Esophagus muscularis mucosa (tissue), 4 donors: ENCODE measurements at regions not wholly inside any gene's neighbourhood (a gene's known extent, or its start where the extent isn't known, plus 50 kb on each side); places are given as distances from the start of the nearest gene placed in this dataset.

ENCODE experiments used
- DNase-seq: peaks from one replicate; pipeline ENCODE4 v3.0.0-alpha.2; 2017; ENCODE audit errors: extremely low spot score
- H3K27ac ChIP-seq, 4 donors: fragments of 200-600 bp; sonication (generic); replicated peaks in 1 of 4; 1 replicate in 3 of 4; 2 replicates in 1 of 4; pipeline ENCODE4 v1.5.1; 2016 to 2019; ENCODE audit warnings: mild to moderate bottlenecking in 1 of 4
- H3K27me3 ChIP-seq, 4 donors: fragments of 200-600 bp; sonication (generic); one replicate each; pipeline versions ENCODE4 v1.5.1 to v1.6.0; 2016 to 2019
- H3K36me3 ChIP-seq, 4 donors: fragments of 200-600 bp; sonication (generic); one replicate each; pipeline ENCODE4 v1.5.1; 2016 to 2019
- H3K4me1 ChIP-seq, 4 donors: fragments of 200-600 bp; sonication (generic); one replicate each; pipeline ENCODE4 v1.5.1; 2016 to 2019
- H3K4me3 ChIP-seq, 4 donors: fragments of 200-600 bp; sonication (generic); 1 replicate in 2 of 4; 2 replicates in 2 of 4; pipeline ENCODE4 v1.5.1; 2016 to 2019; ENCODE audit warnings: mild to moderate bottlenecking in 4 of 4, moderate library complexity in 1 of 4
- H3K9me3 ChIP-seq, 4 donors: fragments of 200-600 bp; sonication (generic); 1 replicate in 3 of 4; 2 replicates in 1 of 4; pipeline ENCODE4 v1.5.1; 2016 to 2019
- EP300 ChIP-seq: sonication (generic); formaldehyde crosslinking; IDR thresholded peaks from one replicate; pipeline ENCODE4 v1.6.1; 2017; ENCODE audit warnings: antibody characterized with exemption
- POLR2A ChIP-seq: fragments of 450-650 bp; IDR thresholded peaks from one replicate; pipeline ENCODE4 v1.6.1; 2017; ENCODE audit warnings: antibody characterized with exemption, moderate library complexity, mild to moderate bottlenecking, low read depth
- POLR2AphosphoS5 ChIP-seq, 2 donors: sonication (generic); formaldehyde crosslinking; IDR thresholded peaks; one replicate each; pipeline ENCODE4 v1.6.1; 2017; ENCODE audit warnings: antibody characterized with exemption in 2 of 2
- WGBS: methylation state at CpG from one replicate; pipeline ENCODE4 v1.1.5; 2018; 5-methylcytosine and 5-hydroxymethylcytosine counted together
- intact Hi-C: fragments of 100-400 bp; cut with DNase I; formaldehyde crosslinking; loops from one replicate; pipeline ENCODE4 v1.15.1; 2023
- TF ChIP-seq, protein P1 (sequence below), 3 experiments: fragments of 200-600 bp in 2 of 3; fragments of 450-650 bp in 1 of 3; sonication (generic) in 2 of 3; IDR thresholded peaks; one replicate each; pipeline ENCODE4 v1.5.1; 2017 to 2019; ENCODE audit warnings: antibody characterized with exemption in 3 of 3, mild to moderate bottlenecking in 2 of 3, moderate library complexity in 1 of 3

DNA sequence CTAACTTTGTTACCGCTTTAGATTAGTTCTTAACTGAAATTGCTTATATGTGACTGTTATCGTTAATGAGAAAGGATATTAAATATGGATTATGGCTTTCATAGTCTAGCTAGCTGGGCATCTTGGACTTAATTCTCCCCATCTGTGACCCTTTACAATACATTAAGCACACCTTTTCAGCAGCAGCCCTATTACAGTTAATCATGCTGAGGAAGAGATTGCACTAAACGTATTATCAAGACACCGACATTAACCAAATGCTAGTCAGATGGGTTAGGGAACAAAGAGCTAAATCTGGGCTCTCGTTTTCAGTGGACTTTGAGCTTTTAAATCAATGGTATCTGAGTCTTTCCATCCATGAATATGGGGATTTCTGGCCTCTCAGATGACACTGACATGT lies 447.5 kb upstream of the DCN start:
- H3K36me3 ChIP-seq = no peaks in the 10 kb centered on the region
- no peaks in the 10 kb centered on the region for H3K27me3 ChIP-seq
- no peaks in the 10 kb centered on the region for H3K4me1 ChIP-seq
- peaks cover 0 to 3% (median 0%) of the 10 kb centered on the region in 4 donors for H3K9me3 ChIP-seq
- WGBS = 93% methylated on average over 5 of the region's 5 CpGs
- H3K27ac ChIP-seq = no peak overlapping the region
- H3K4me3 ChIP-seq = no peak overlapping the region
- TF ChIP-seq, protein P1, sequence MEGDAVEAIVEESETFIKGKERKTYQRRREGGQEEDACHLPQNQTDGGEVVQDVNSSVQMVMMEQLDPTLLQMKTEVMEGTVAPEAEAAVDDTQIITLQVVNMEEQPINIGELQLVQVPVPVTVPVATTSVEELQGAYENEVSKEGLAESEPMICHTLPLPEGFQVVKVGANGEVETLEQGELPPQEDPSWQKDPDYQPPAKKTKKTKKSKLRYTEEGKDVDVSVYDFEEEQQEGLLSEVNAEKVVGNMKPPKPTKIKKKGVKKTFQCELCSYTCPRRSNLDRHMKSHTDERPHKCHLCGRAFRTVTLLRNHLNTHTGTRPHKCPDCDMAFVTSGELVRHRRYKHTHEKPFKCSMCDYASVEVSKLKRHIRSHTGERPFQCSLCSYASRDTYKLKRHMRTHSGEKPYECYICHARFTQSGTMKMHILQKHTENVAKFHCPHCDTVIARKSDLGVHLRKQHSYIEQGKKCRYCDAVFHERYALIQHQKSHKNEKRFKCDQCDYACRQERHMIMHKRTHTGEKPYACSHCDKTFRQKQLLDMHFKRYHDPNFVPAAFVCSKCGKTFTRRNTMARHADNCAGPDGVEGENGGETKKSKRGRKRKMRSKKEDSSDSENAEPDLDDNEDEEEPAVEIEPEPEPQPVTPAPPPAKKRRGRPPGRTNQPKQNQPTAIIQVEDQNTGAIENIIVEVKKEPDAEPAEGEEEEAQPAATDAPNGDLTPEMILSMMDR (IDR thresholded peaks at IDR 0.05) = no peak
- TF ChIP-seq POLR2A (no peak), EP300 (no peak), POLR2AphosphoS5 (IDR thresholded peaks at IDR 0.05) (no peak)
- no peak for DNase-seq
- intact Hi-C loops = no loop called here

DNA sequence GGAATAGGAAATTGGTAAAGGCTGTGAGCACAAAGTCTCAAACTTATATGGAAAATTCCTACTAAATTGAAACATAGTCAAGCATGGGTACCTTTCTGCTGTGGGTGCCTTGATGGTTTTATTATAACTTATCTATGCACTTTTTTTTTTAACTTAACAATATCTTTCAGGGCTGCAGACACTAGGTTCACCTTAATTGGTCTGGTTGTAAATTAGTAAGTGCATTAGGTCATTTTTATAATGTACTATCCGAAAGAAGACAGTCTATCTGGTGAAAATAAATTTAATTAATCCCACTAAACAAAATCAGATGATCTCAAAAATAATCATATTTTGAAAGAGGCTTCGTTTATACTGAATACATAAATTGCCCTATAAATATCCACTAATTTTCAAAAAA lies 446.8 kb upstream of the DCN start:
- no peak for TF ChIP-seq EP300
- no peak for TF ChIP-seq POLR2A
- TF ChIP-seq, protein P1 (IDR thresholded peaks at IDR 0.05) = no peak
- TF ChIP-seq POLR2AphosphoS5 (IDR thresholded peaks at IDR 0.05) = no peak
- 91% methylated on average over 2 of the region's 2 CpGs for WGBS
- no peaks in the 10 kb centered on the region for H3K27me3 ChIP-seq

DNA sequence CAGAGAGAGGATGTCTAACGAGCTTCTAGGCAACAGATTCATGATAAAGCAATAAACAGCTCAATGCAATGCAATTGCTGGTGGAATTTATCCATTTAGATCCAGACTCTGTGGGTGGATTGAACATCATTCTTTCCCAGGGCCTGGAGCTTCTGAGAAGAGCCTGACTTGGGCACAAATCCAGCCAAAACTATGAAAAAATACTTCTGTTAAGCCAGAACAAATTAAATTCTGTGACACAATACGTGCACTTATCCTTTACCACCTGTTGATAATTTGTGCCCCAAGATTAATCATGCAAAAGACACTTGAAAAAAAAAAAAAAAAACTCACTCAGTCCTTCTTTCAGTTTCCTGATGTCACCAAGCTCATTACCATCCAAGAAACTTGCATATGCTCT lies 446.0 kb upstream of the DCN start:
- DNase-seq = no peak
- WGBS = 48% methylated on average over 2 of the region's 2 CpGs
- no peaks in the 10 kb centered on the region for H3K4me1 ChIP-seq
- H3K4me3 ChIP-seq = no peak overlapping the region
- TF ChIP-seq, protein P1 (IDR thresholded peaks at IDR 0.05) = no peak
- TF ChIP-seq EP300 (no peak), POLR2AphosphoS5 (IDR thresholded peaks at IDR 0.05) (no peak), POLR2A (no peak)
- intact Hi-C loops = no loop called here
- H3K27ac ChIP-seq = no peak overlapping the region
- H3K9me3 ChIP-seq = peaks cover 0 to 3% (median 0%) of the 10 kb centered on the region in 4 donors
- no peaks in the 10 kb centered on the region for H3K36me3 ChIP-seq
- no peaks in the 10 kb centered on the region for H3K27me3 ChIP-seq

More for the DNA sequence above, 446.8 kb upstream of the DCN start:
- intact Hi-C loops = no loop called here
- Histone ChIP-seq H3K4me3 (no peak overlapping the region), H3K36me3 (no peaks in the 10 kb centered on the region), H3K4me1 (no peaks in the 10 kb centered on the region), H3K9me3 (peaks cover 0 to 3% (median 0%) of the 10 kb centered on the region in 4 donors), H3K27ac (no peak overlapping the region)
- no peak for DNase-seq

DNA sequence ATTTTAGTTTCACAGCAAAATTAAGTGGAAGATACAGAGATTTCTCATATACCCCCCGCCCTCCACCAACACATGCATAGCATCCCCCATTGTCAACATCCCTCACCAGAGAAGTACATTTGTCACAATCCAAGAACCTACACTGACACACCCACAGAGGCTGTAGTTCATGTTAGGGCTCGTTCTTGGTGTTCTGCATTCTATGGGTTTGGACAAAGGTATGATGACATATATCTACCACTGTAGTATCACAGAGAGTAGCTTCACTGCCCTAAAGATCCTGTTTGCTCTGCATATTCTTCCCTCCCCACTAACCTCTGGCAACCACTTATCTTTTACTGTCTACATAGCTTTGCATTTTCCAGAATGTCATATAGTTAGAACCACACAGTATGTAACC lies 444.6 kb upstream of the DCN start:
- peaks cover 0 to 3% (median 0%) of the 10 kb centered on the region in 4 donors for H3K9me3 ChIP-seq
- no peak overlapping the region for H3K4me3 ChIP-seq
- no peak for TF ChIP-seq POLR2AphosphoS5 (IDR thresholded peaks at IDR 0.05)
- TF ChIP-seq, protein P1 (IDR thresholded peaks at IDR 0.05) = no peak
- TF ChIP-seq EP300 = no peak
- TF ChIP-seq POLR2A = no peak
- 98% methylated on average over 2 of the region's 2 CpGs for WGBS
- H3K27ac ChIP-seq = no peak overlapping the region
- no peaks in the 10 kb centered on the region for H3K36me3 ChIP-seq
- H3K4me1 ChIP-seq = no peaks in the 10 kb centered on the region
- DNase-seq = no peak
- H3K27me3 ChIP-seq = no peaks in the 10 kb centered on the region
- intact Hi-C loops = no loop called here

DNA sequence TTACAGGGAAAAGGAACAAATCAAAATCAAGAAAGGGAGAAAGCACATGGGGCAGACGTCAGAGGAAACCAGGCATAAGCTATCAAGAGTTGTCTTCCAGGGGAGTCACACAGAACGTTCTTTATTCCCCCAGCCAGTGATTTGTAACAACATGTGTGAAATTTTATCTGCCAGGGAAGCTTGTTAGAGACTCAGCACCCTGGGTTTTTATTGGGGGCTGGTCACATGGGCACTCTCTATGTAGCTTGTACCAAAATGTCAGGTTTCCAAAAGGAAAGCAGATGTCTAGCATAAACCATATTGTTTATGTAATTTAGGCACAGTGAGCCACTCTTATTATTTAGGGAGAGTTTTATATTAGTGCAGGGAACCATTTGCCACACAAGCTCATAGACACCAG lies 440.4 kb upstream of the DCN start:
- WGBS = 56% methylated on average over 2 of the region's 2 CpGs
- no peaks in the 10 kb centered on the region for H3K4me1 ChIP-seq

More for the DNA sequence above, 440.4 kb upstream of the DCN start:
- DNase-seq = no peak
- H3K4me3 ChIP-seq = no peak overlapping the region
- H3K27me3 ChIP-seq = no peaks in the 10 kb centered on the region
- TF ChIP-seq EP300 (no peak), POLR2A (no peak), POLR2AphosphoS5 (IDR thresholded peaks at IDR 0.05) (no peak)
- TF ChIP-seq, protein P1 (IDR thresholded peaks at IDR 0.05) = no peak
- H3K9me3 ChIP-seq = peaks cover 0 to 3% (median 0%) of the 10 kb centered on the region in 4 donors
- H3K36me3 ChIP-seq = no peaks in the 10 kb centered on the region
- intact Hi-C loops = no loop called here
- H3K27ac ChIP-seq = no peak overlapping the region
